ENCODE measurements at regions not wholly inside any gene's neighbourhood (a gene's known extent, or its start where the extent isn't known, plus 50 kb on each side); places are given as distances from the start of the nearest gene placed in this dataset.

- Histone ChIP-seq H3K36me3 (ENCODE audit: control insufficient read depth in 2 of 2, insufficient read depth in 1 of 2, low read length in 2 of 2) (no peaks in the 10 kb centered on the region), H3K4me3 (ENCODE audit: low read depth, low read length) (no peak overlapping the region), H3K4me1 (ENCODE audit: control insufficient read depth, insufficient read depth, low read length) (no peaks in the 10 kb centered on the region), H3K27ac (ENCODE audit: extremely low read depth, low read depth, low read length) (no peak overlapping the region), H3K9me3 (ENCODE audit: control insufficient read depth, insufficient read depth, low read depth, low read length) (no peaks in the 10 kb centered on the region)
- CTCF ChIA-PET: interaction anchor here (0.7 kb wide), 1 partner anchor 13 kb away, joined by 4 read pairs; no protein-coding TSS in a partner anchor
- TF ChIP-seq ZBTB8A (tag by site-specific recombination; IDR thresholded peaks at IDR 0.05): no peak
- no peak for TF ChIP-seq ZFP41 (tag by site-specific recombination; IDR thresholded peaks at IDR 0.05; ENCODE audit: borderline replicate concordance)
- TF ChIP-seq PRDM6 (tag by site-specific recombination; IDR thresholded peaks at IDR 0.05): no peak
- no peak for TF ChIP-seq ZNF19 (tag by site-specific recombination; IDR thresholded peaks at IDR 0.05; ENCODE audit: low read depth)
- no peak for TF ChIP-seq BCL11A (tag by site-specific recombination; IDR thresholded peaks at IDR 0.05; ENCODE audit: low read depth)
- TF ChIP-seq ZSCAN23 (tag by site-specific recombination; IDR thresholded peaks at IDR 0.05): no peak
- TF ChIP-seq ZNF449 (tag by site-specific recombination; IDR thresholded peaks at IDR 0.05): no peak
- no peak for TF ChIP-seq ZNF2 (tag by site-specific recombination; IDR thresholded peaks at IDR 0.05)
- no peak for TF ChIP-seq ZSCAN30 (tag by site-specific recombination; IDR thresholded peaks at IDR 0.05)
- POLR2A ChIA-PET: no interaction called here
Observed at GRCh38 chr13:105509981-105510762, 1025.3 kb downstream of the EFNB2 start.

- H3K9me3 ChIP-seq (ENCODE audit: control insufficient read depth, insufficient read depth, low read depth, low read length): no peaks in the 10 kb centered on the region
- CTCF ChIA-PET: no interaction called here
- no peak overlapping the region for H3K27ac ChIP-seq (ENCODE audit: extremely low read depth, low read depth, low read length)
- no peak overlapping the region for H3K4me3 ChIP-seq (ENCODE audit: low read depth, low read length)
- no peaks in the 10 kb centered on the region for H3K36me3 ChIP-seq (ENCODE audit: control insufficient read depth in 2 of 2, insufficient read depth in 1 of 2, low read length in 2 of 2)
- no peaks in the 10 kb centered on the region for H3K4me1 ChIP-seq (ENCODE audit: control insufficient read depth, insufficient read depth, low read length)
- POLR2A ChIA-PET: interaction anchor here (0.5 kb wide), 1 partner anchor 9 kb away, joined by 3 read pairs; no protein-coding TSS in a partner anchor
- TF ChIP-seq HOXC10 (CRISPR knock-in tag; IDR thresholded peaks at IDR 0.05) (no peak), ZFP41 (tag by site-specific recombination; IDR thresholded peaks at IDR 0.05; ENCODE audit: borderline replicate concordance) (no peak), ZNF610 (tag by site-specific recombination; IDR thresholded peaks at IDR 0.05; ENCODE audit: borderline replicate concordance) (no peak), CTCF (tag by site-specific recombination; IDR thresholded peaks at IDR 0.05) (no peak), ZNF548 (tag by site-specific recombination; IDR thresholded peaks at IDR 0.05) (no peak), SALL2 (tag by site-specific recombination; IDR thresholded peaks at IDR 0.05; ENCODE audit: borderline replicate concordance) (no peak), ZBTB8A (tag by site-specific recombination; IDR thresholded peaks at IDR 0.05) (no peak)
Observed at GRCh38 chr13:105506463-105506862, 1029.0 kb downstream of the EFNB2 start.

GRCh38 chr13:105502193-105502592 lies 1033.3 kb downstream of the EFNB2 start:
- Histone ChIP-seq H3K36me3 (ENCODE audit: control insufficient read depth in 2 of 2, insufficient read depth in 1 of 2, low read length in 2 of 2) (no peaks in the 10 kb centered on the region), H3K4me1 (ENCODE audit: control insufficient read depth, insufficient read depth, low read length) (no peaks in the 10 kb centered on the region), H3K9me3 (ENCODE audit: control insufficient read depth, insufficient read depth, low read depth, low read length) (no peaks in the 10 kb centered on the region), H3K27ac (ENCODE audit: extremely low read depth, low read depth, low read length) (no peak overlapping the region), H3K4me3 (ENCODE audit: low read depth, low read length) (no peak overlapping the region)
- ChIA-PET POLR2A (no interaction called here), CTCF (no interaction called here)
- no peak for TF ChIP-seq ZBTB26 (tag by site-specific recombination; optimal IDR thresholded peaks at IDR 0.05)
- no peak for TF ChIP-seq KLF17 (tag by site-specific recombination; IDR thresholded peaks at IDR 0.05)
- no peak for TF ChIP-seq ZNF416 (tag by site-specific recombination; IDR thresholded peaks at IDR 0.05)
- TF ChIP-seq MZF1 (tag by site-specific recombination; IDR thresholded peaks at IDR 0.05; ENCODE audit: borderline replicate concordance): no peak
- no peak for TF ChIP-seq ZNF121 (tag by site-specific recombination; IDR thresholded peaks at IDR 0.05)
- no peak for TF ChIP-seq ZNF148 (tag by site-specific recombination; IDR thresholded peaks at IDR 0.05; ENCODE audit: borderline replicate concordance)
